LoVo (cell line): ENCODE measurements at regions not wholly inside any gene's neighbourhood (a gene's known extent, or its start where the extent isn't known, plus 50 kb on each side); places are given as distances from the start of the nearest gene placed in this dataset.
"Not testable (repeated sequence)": the region's sequence is repeated elsewhere in the genome, so short reads cannot be mapped to it uniquely, and the experiment has no call there.

Experiments used
- DNase-seq: peaks from one replicate; pipeline ENCODE4 v3.0.0-alpha.2; 2016; ENCODE audit warnings: low spot score

- no peak for DNase-seq
Measured at GRCh38 chr12:103011974-103012763, 54.7 kb downstream of the ASCL1 start.

GRCh38 chr12:103012884-103013283 lies 55.4 kb downstream of the ASCL1 start:
- DNase-seq, result no peak

GRCh38 chr12:103013741-103014300 lies 56.3 kb downstream of the ASCL1 start:
- no peak for DNase-seq

DNA sequence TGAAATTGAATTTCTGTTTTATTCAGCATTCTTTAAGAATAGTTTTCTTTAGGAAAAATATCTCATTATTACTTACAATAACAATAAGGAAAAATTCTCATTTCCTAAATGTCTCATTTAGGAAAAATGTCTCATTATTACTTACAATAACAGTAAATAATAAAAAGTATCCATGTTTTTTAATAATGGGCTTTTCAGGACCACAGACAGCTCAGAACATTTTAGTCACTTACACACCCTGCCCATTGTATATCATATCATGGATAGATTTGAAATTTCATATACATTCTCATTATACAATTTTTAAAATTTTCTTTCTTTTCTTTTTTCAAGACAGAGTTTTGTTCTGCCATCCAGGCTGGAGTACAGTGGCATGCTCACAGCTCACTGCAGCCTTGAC lies 58.9 kb downstream of the ASCL1 start:
- DNase-seq, result no peak

DNA sequence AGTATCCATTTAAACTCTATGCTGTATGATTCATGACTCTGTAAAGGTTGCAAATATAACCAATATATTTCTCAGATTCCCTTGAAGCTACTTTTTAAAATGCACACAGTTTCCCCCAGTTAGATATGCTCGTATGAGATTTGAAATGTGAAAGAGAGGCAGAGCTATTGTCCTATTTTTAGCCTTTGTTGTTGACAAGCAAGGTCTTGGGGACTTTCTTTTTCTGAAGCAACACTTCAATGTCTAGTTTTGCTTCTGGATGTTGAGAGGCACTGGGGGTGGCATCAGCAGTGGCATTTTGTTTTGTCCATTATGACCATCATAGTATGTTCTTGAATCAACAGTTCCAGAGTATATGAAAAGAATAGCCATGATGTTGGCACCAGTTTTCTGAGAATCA lies 63.4 kb downstream of the ASCL1 start:
- no peak for DNase-seq

- no peak for DNase-seq
Measured at GRCh38 chr12:103021538-103022218, 64.2 kb downstream of the ASCL1 start.

- DNase-seq, result no peak
Measured at GRCh38 chr12:103024650-103025049, 67.2 kb downstream of the ASCL1 start.

- not testable (repeated sequence) for DNase-seq
Measured at GRCh38 chr12:103026643-103027042, 69.2 kb downstream of the ASCL1 start.

DNA sequence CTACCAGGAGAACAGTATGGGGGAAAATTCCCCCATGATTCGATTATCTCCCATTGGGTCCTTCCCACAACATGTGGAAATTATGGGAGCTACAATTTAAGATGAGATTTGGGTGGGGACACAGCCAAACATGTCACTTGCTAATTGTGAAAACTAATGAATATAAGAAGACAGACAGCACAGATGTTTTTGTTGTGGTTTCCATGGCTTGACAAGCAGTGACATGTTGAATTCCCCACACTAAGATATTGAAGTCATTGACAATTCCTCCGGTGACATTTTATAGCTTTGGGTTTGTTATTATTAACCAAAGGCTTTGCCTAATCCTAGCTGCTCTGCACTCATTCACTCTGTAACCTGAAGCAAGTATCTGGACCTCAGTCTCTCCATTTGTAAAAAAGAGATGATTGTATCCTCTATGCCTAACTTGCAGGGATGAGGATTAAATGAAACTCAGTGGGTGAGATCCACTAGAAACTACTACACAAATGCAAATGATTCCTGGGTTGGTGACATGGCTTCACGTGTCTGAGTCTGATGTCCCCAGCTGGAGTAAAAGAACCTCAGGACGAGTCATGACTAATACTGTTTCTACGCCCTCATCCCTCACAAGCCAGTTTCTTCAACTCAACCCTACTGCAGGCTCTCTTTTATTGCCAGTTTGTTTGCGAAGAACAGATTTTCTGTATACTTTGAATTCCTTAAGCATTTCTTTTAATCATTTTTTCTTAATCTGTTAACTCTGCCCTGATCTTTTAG lies 71.6 kb downstream of the ASCL1 start:
- DNase-seq, result no peak

- DNase-seq, result no peak
Measured at GRCh38 chr12:103036581-103037214, 79.2 kb downstream of the ASCL1 start.

- DNase-seq, result no peak
Measured at GRCh38 chr12:103043531-103044486, 86.3 kb downstream of the ASCL1 start.

DNA sequence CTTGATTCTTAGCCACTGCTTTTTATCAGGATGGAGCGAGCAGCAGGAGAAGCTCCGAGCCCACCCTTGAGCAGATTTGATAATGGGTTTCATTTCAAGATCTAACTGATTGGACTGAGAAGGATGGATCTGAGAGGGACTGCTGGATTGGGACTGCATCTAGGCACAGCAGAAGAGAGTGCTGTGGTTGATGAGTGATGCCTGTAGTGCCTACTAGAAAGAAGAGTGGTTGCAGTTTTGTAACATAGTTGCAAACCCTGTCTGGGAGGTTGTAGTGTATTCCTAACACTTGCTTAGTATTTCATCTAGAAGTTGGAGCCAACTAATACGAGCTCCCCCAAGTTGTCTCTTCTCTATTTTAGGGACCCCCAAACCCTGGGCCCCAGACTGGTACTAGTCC lies 88.7 kb downstream of the ASCL1 start:
- DNase-seq, result no peak

GRCh38 chr12:103050273-103050672 lies 92.8 kb downstream of the ASCL1 start:
- no peak for DNase-seq

DNA sequence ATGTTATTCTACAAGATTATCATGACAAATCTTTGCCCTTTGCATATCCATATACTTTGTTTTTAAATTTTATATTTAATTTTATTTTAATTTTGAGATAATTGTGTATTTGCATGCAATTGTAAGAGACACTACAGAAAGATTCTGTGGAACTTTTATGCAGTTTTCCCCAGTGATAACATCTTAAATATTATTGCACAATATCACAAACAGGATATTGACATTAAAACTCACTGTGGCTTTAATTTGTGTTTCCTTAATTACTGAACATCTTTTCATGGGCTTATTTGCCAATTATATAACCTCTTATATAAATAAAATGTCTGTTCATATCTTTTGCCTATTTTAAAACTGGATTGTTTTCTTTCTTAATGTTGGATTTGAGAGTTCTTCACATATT lies 95.6 kb downstream of the ASCL1 start:
- no peak for DNase-seq

- no peak for DNase-seq
Measured at GRCh38 chr12:103073630-103074029, 116.2 kb downstream of the ASCL1 start.

GRCh38 chr12:103075848-103076247 lies 118.4 kb downstream of the ASCL1 start:
- no peak for DNase-seq

DNA sequence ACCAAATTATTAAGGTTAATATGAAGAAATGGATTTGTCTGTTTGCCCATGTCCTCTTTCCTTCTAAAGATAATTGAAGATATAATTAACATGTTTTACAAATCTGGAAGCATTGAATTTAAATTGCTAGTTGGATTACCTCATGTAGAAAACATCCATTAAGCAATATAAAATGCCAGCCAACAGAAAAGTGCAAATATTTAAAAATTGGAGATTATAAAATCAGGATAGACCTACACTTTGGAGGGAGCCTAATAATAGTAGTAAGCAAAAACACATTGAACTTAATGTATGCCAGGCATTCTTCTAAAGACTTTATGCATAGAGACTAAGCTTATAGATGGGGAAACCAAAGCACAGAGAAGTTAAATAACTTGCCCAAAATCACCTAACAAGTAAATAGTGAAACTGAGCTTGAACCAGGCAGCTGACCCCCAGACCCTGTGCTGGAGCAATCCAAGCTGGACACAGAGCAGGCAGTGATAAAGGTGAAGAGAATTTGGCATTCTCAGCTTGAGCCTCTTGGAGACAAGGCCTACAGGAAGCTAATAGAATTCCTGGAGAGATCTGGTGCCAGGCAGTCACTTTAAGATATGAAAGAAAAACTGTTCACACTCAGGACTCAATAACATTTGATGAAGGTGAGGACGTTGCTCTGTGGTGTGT lies 119.8 kb downstream of the ASCL1 start:
- DNase-seq, result no peak

- no peak for DNase-seq
Measured at GRCh38 chr12:103085541-103085940, 128.1 kb downstream of the ASCL1 start.

GRCh38 chr12:103086471-103086870 lies 129.0 kb downstream of the ASCL1 start:
- DNase-seq, result no peak

GRCh38 chr12:103093499-103094106 lies 136.1 kb downstream of the ASCL1 start:
- peak; percentile 78 for DNase-seq
